SIG-M5 treated with dmso at 0.1 percent for 504 hours (cell line): ENCODE measurements at regions not wholly inside any gene's neighbourhood (a gene's known extent, or its start where the extent isn't known, plus 50 kb on each side); places are given as distances from the start of the nearest gene placed in this dataset.
"Not testable (repeated sequence)": the region's sequence is repeated elsewhere in the genome, so short reads cannot be mapped to it uniquely, and the experiment has no call there.

Experiments
- DNase-seq: peaks from one replicate; lab custom pipeline; 2025; ENCODE audit not compliant: unreplicated experiment; lab: John Stamatoyannopoulos, UW

- no peak for DNase-seq
Measured at GRCh38 chr11:25159341-25159740, 662.5 kb downstream of the LUZP2 start.

GRCh38 chr11:25163421-25163820 lies 666.6 kb downstream of the LUZP2 start:
- no peak for DNase-seq

GRCh38 chr11:25180187-25180586 lies 683.3 kb downstream of the LUZP2 start:
- DNase-seq = no peak

- no peak for DNase-seq
Measured at GRCh38 chr11:25183411-25183810, 686.6 kb downstream of the LUZP2 start.

- no peak for DNase-seq
Measured at GRCh38 chr11:25197515-25197914, 700.7 kb downstream of the LUZP2 start.

GRCh38 chr11:25198704-25199103 lies 701.9 kb downstream of the LUZP2 start:
- DNase-seq = no peak

- no peak for DNase-seq
Measured at GRCh38 chr11:25200925-25201324, 704.1 kb downstream of the LUZP2 start.

GRCh38 chr11:25206762-25207161 lies 709.9 kb downstream of the LUZP2 start:
- DNase-seq = no peak

- no peak for DNase-seq
Measured at GRCh38 chr11:25211635-25212254, 714.9 kb downstream of the LUZP2 start.

- no peak for DNase-seq
Measured at GRCh38 chr11:25214535-25215176, 717.8 kb downstream of the LUZP2 start.

- no peak for DNase-seq
Measured at GRCh38 chr11:25218036-25218435, 721.2 kb downstream of the LUZP2 start.

- DNase-seq = no peak
Measured at GRCh38 chr11:25225078-25225477, 728.2 kb downstream of the LUZP2 start.

GRCh38 chr11:25242928-25243327 lies 746.1 kb downstream of the LUZP2 start:
- DNase-seq = no peak

- DNase-seq = no peak
Measured at GRCh38 chr11:25244126-25244525, 747.3 kb downstream of the LUZP2 start.

GRCh38 chr11:25247336-25247735 lies 750.5 kb downstream of the LUZP2 start:
- DNase-seq = no peak

- DNase-seq = no peak
Measured at GRCh38 chr11:25252854-25253253, 756.0 kb downstream of the LUZP2 start.

GRCh38 chr11:25263861-25264260 lies 767.0 kb downstream of the LUZP2 start:
- DNase-seq = not testable (repeated sequence)

- DNase-seq = no peak
Measured at GRCh38 chr11:25271301-25271700, 774.4 kb downstream of the LUZP2 start.

- no peak for DNase-seq
Measured at GRCh38 chr11:25272214-25272613, 775.4 kb downstream of the LUZP2 start.

- DNase-seq = not testable (repeated sequence)
Measured at GRCh38 chr11:25280821-25281220, 784.0 kb downstream of the LUZP2 start.

GRCh38 chr11:25293166-25293565 lies 796.3 kb downstream of the LUZP2 start:
- no peak for DNase-seq

- no peak for DNase-seq
Measured at GRCh38 chr11:25298450-25298849, 801.6 kb downstream of the LUZP2 start.

GRCh38 chr11:25309818-25310217 lies 813.0 kb downstream of the LUZP2 start:
- DNase-seq = no peak
